Spinal cord (tissue), 9 donors: ENCODE measurements at regions not wholly inside any gene's neighbourhood (a gene's known extent, or its start where the extent isn't known, plus 50 kb on each side); places are given as distances from the start of the nearest gene placed in this dataset.
"Not testable (repeated sequence)": the region's sequence is repeated elsewhere in the genome, so short reads cannot be mapped to it uniquely, and the experiment has no call there.

ENCODE experiments used
- DNase-seq, 6 donors: peaks; one replicate each; pipeline versions ENCODE4 v3.0.0 to v3.0.0-alpha.2; 2013 to 2015; ENCODE audit warnings: low spot score in 6 of 6, low read depth in 4 of 6
- H3K27ac ChIP-seq: one replicate; pipeline ENCODE4 v1.5.1; 2013; ENCODE audit warnings: low read depth, low read length, control low read depth
- H3K27me3 ChIP-seq: one replicate; pipeline ENCODE4 v1.6.1; 2013; ENCODE audit warnings: low read length; ENCODE audit not compliant: control insufficient read depth, insufficient read depth
- H3K36me3 ChIP-seq: one replicate; pipeline ENCODE4 v1.6.1; 2013; ENCODE audit warnings: low read length; ENCODE audit not compliant: control insufficient read depth, insufficient read depth
- H3K4me1 ChIP-seq: one replicate; pipeline ENCODE4 v1.6.1; 2013; ENCODE audit warnings: low read length; ENCODE audit not compliant: control insufficient read depth, insufficient read depth
- H3K4me3 ChIP-seq: one replicate; pipeline ENCODE4 v1.5.1; 2013; ENCODE audit warnings: low read depth, low read length, control low read depth
- H3K9me3 ChIP-seq: one replicate; pipeline ENCODE4 v1.6.1; 2013; ENCODE audit warnings: low read length; ENCODE audit not compliant: control insufficient read depth, insufficient read depth
- WGBS: methylation state at CpG from one replicate; pipeline ENCODE4 v1.1.5; 2013; ENCODE audit warnings: missing lambda C conversion rate; ENCODE audit not compliant: insufficient coverage; 5-methylcytosine and 5-hydroxymethylcytosine counted together
- donor health status: healthy.

- Histone ChIP-seq H3K4me1 (peaks cover 4% of the 10 kb centered on the region), H3K36me3 (no peaks in the 10 kb centered on the region), H3K27ac (no peak overlapping the region), H3K4me3 (no peak overlapping the region), H3K9me3 (no peaks in the 10 kb centered on the region), H3K27me3 (no peaks in the 10 kb centered on the region)
- 80% methylated on average over 1 of the region's 3 CpGs for WGBS
- DNase-seq = no peak
Observed at GRCh38 chr10:84008878-84009277, 130.4 kb upstream of the GHITM start.

GRCh38 chr10:84012431-84012830, 126.9 kb upstream of the GHITM start:
- no peak overlapping the region for H3K27ac ChIP-seq

GRCh38 chr10:84012831-84013458, 126.4 kb upstream of the GHITM start:
- Histone ChIP-seq H3K4me3 (no peak overlapping the region), H3K27ac (no peak overlapping the region)
- WGBS = 100% methylated on average over 2 of the region's 2 CpGs

More at GRCh38 chr10:84012431-84012830, 126.9 kb upstream of the GHITM start:
- Histone ChIP-seq H3K4me3 (no peak overlapping the region), H3K27me3 (no peaks in the 10 kb centered on the region), H3K36me3 (no peaks in the 10 kb centered on the region), H3K4me1 (peaks cover 4% of the 10 kb centered on the region), H3K9me3 (no peaks in the 10 kb centered on the region)
- no CpG with 5 or more reads among the region's 2 CpGs for WGBS
- DNase-seq = no peak

DNA sequence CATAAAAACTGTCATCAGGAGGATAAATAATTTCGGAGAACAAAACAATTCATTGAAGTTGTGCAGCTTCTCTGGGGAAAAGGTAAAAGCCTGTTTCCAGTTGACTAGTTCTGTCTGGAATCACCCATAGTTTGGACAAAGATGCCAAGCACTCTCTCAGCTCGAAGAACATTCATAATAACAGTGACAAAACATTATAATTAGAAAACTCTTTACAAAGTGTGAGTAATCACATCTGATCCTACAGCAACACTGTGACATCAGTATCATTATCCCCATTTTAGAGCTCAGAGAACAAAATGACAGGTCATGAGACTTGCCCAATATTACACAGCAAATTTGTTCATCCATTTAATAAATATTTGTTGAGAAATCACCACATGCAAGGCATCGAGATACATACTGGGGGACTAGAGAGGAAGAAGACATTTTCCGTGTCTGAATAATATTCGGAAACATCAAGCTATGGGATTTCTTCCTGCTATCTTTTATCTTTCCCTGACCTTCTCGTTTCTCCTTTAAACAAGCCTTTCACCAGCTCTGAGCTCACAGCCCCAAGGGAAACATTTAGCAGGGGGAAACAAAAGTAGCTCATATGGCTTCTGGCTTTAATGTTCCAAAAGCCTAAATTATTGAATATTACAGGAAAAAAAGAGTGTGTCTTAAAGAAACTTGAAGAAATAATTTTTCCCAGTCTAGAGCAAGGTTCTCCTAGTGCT, 123.3 kb upstream of the GHITM start:
- Histone ChIP-seq H3K4me3 (no peak overlapping the region), H3K9me3 (no peaks in the 10 kb centered on the region), H3K27me3 (no peaks in the 10 kb centered on the region), H3K36me3 (no peaks in the 10 kb centered on the region), H3K27ac (no peak overlapping the region), H3K4me1 (no peaks in the 10 kb centered on the region)
- WGBS = no CpG with 5 or more reads among the region's 6 CpGs
- DNase-seq = peak in 1 of 6 donors; percentile 47

More at GRCh38 chr10:84012831-84013458, 126.4 kb upstream of the GHITM start:
- Histone ChIP-seq H3K27me3 (no peaks in the 10 kb centered on the region), H3K4me1 (peaks cover 4% of the 10 kb centered on the region), H3K9me3 (no peaks in the 10 kb centered on the region), H3K36me3 (no peaks in the 10 kb centered on the region)
- no peak for DNase-seq

GRCh38 chr10:84018826-84019225, 120.5 kb upstream of the GHITM start:
- Histone ChIP-seq H3K27ac (no peak overlapping the region), H3K4me1 (no peaks in the 10 kb centered on the region), H3K9me3 (no peaks in the 10 kb centered on the region), H3K36me3 (no peaks in the 10 kb centered on the region), H3K4me3 (no peak overlapping the region), H3K27me3 (no peaks in the 10 kb centered on the region)
- DNase-seq = no peak
- 93% methylated on average over 3 of the region's 3 CpGs for WGBS

GRCh38 chr10:84019854-84020458, 119.4 kb upstream of the GHITM start:
- H3K4me3 ChIP-seq, DNase-seq, H3K27me3 ChIP-seq, H3K36me3 ChIP-seq, H3K27ac ChIP-seq, H3K9me3 ChIP-seq, H3K4me1 ChIP-seq: not testable (repeated sequence)
- WGBS = 83% methylated on average over 8 of the region's 9 CpGs

- H3K4me1 ChIP-seq = no peaks in the 10 kb centered on the region
- no peaks in the 10 kb centered on the region for H3K27me3 ChIP-seq
- H3K36me3 ChIP-seq = no peaks in the 10 kb centered on the region
- peak in 1 of 6 donors; percentile 30 for DNase-seq
- H3K4me3 ChIP-seq = no peak overlapping the region
- no peaks in the 10 kb centered on the region for H3K9me3 ChIP-seq
- H3K27ac ChIP-seq = no peak overlapping the region
Observed at GRCh38 chr10:84026821-84027257, 112.5 kb upstream of the GHITM start.

- Histone ChIP-seq H3K27me3 (no peaks in the 10 kb centered on the region), H3K4me3 (no peak overlapping the region), H3K36me3 (no peaks in the 10 kb centered on the region), H3K4me1 (no peaks in the 10 kb centered on the region), H3K9me3 (no peaks in the 10 kb centered on the region), H3K27ac (no peak overlapping the region)
- no peak for DNase-seq
- 77% methylated on average over 3 of the region's 4 CpGs for WGBS
Observed at GRCh38 chr10:84029840-84030239, 109.5 kb upstream of the GHITM start.

GRCh38 chr10:84038035-84038434, 101.3 kb upstream of the GHITM start:
- Histone ChIP-seq H3K27ac (no peak overlapping the region), H3K9me3 (no peaks in the 10 kb centered on the region), H3K27me3 (no peaks in the 10 kb centered on the region), H3K4me3 (no peak overlapping the region), H3K4me1 (no peaks in the 10 kb centered on the region), H3K36me3 (no peaks in the 10 kb centered on the region)
- no peak for DNase-seq
- no CpG with 5 or more reads among the region's 2 CpGs for WGBS

GRCh38 chr10:84039957-84040356, 99.4 kb upstream of the GHITM start:
- Histone ChIP-seq H3K4me3 (no peak overlapping the region), H3K27ac (no peak overlapping the region), H3K27me3 (no peaks in the 10 kb centered on the region), H3K36me3 (no peaks in the 10 kb centered on the region), H3K9me3 (no peaks in the 10 kb centered on the region), H3K4me1 (no peaks in the 10 kb centered on the region)
- no CpG with 5 or more reads among the region's 5 CpGs for WGBS
- DNase-seq = no peak
